Stimulated activated CD8-positive, alpha-beta memory T cell treated with anti-CD3 and anti-CD28 coated beads, Interleukin-15, amount 100 ng/mL, for 4 hours (primary cell): ENCODE measurements at regions not wholly inside any gene's neighbourhood (a gene's known extent, or its start where the extent isn't known, plus 50 kb on each side); places are given as distances from the start of the nearest gene placed in this dataset.

Experiments
- DNase-seq, 2 donors: peaks; one replicate each; pipeline ENCODE4 v3.0.0-alpha.2; 2020; ENCODE audit warnings: low read depth in 2 of 2

DNA sequence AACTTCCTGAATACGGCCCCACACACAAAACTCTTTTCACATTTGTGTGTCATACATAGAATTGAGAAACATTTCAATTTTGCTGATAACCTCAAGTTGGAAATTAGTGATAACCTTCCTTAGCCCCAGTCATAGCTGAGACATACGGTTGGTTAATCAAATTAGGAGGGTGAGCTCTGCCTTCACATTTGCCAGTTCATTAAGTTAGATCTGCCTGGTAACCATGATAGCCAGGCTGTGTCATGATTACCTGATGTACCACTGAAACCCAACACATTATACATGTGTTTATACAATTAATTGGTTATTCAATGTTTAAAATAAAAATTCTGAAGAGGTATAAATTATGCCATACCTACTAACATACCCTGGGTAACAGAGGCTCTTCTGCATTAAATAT, 60.8 kb upstream of the RAB11FIP2 start:
- no peak for DNase-seq

DNA sequence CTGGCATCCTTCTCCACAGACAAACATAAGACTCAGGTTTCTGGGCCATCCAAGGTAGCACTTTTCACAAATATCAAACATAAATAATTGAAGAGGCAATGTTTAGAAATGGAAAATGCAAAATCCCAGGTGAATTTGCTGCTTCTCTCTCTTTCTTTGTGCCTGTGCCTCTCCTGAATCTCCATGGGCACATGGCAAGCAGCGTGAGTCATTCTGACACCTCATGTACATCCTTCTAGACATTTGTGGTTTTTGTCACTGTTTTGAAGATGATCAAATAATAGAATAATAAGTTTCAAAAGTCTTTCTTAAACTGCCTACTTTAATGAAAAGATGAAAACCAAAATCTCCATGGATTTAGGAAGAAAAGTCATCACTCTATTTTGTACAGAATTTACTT, 60.3 kb upstream of the RAB11FIP2 start:
- no peak for DNase-seq

DNA sequence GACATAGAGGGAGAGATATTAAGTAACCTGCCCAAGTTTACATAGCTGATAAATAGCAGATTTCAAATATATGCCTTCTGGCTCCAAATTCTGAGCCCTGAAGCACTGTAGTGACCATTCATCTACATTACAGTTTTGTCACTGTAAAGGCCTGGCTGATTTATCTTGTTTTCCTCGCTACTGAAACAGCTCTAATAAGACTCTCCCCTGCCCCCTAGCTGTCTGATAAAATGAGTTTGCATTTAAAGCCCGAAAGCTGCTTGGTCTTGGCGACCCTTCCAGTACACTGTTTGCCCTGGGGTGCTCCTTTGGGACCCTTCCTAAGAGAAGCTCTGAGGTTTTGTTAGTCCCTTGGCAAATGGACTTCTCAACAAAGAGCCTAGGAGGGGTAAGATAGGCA, 59.7 kb upstream of the RAB11FIP2 start:
- no peak for DNase-seq

DNA sequence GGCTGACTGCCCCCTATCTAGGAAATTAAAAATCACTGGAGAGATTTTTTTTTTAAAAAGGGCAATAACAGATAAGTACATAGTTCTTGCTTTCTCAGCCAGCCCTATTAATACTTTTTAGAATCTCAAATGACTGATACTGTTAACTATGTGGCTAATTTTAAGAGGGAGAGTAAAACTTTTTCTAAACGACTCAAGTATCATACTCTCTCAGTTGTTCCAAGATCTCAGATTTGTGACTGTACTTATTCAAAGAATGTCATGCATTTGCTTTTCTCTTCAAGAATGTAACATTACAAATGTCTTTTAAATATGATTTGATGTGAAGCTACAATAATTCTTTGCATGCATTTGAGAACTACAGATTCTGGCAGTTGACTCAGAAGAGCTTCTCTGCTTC, 55.4 kb upstream of the RAB11FIP2 start:
- no peak for DNase-seq

DNA sequence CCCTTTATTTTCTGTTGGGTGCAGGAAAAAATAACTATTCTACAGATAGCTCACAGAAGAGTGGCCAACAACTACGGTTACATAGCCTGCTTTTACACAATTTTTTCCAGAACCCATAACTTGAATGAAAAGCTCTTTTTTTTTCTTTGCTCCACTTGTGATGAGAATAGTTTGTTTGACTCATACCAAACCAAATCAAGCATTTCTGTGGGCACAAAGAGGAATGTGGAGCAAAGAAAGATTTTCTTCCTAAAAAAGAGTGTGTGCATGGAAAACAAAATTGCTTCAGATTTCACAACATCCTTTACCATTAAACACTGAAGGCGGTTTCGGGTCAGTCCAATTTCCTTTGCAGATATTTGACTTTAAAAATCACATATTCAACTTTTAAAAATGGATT, 54.8 kb upstream of the RAB11FIP2 start:
- DNase-seq: no peak
